ENCODE measurements at regions not wholly inside any gene's neighbourhood (a gene's known extent, or its start where the extent isn't known, plus 50 kb on each side); places are given as distances from the start of the nearest gene placed in this dataset.
A peak's percentile ranks its signal among the peaks of the same experiment; 100 is the strongest.

- H4K20me1 ChIP-seq (replicated peaks; ENCODE audit: insufficient read depth), result no peaks in the 10 kb centered on the region
- no peaks in the 10 kb centered on the region for H3F3A ChIP-seq (replicated peaks; ENCODE audit: low read depth)
- no peaks in the 10 kb centered on the region for H3K4me1 ChIP-seq (ENCODE audit: insufficient read depth)
- H3K27ac Mint-ChIP-seq, result no peak overlapping the region
- no peak overlapping the region for H3K4me3 Mint-ChIP-seq
- H3K9me3 Mint-ChIP-seq, result peaks cover 8% of the 10 kb centered on the region
- H3K79me2 ChIP-seq (replicated peaks; ENCODE audit: insufficient read depth), result no peaks in the 10 kb centered on the region
- no peaks in the 10 kb centered on the region for H3K36me3 ChIP-seq (ENCODE audit: insufficient read depth)
- no peaks in the 10 kb centered on the region for H3K27me3 ChIP-seq (ENCODE audit: insufficient read depth)
- no peak overlapping the region for H3K4me2 ChIP-seq
- TF ChIP-seq POLR2AphosphoS5 (IDR thresholded peaks at IDR 0.05; ENCODE audit: low read depth) (no peak), EZH2 (IDR thresholded peaks at IDR 0.05; ENCODE audit: low read depth, unreplicated experiment) (no peak), CREB1 (CRISPR knock-in tag; IDR thresholded peaks at IDR 0.05; ENCODE audit: low read depth) (no peak), NANOG (IDR thresholded peaks at IDR 0.05; ENCODE audit: borderline replicate concordance) (no peak), ZNF331 (CRISPR knock-in tag; IDR thresholded peaks at IDR 0.05; ENCODE audit: low read depth) (no peak), EZH2phosphoT487 (IDR thresholded peaks at IDR 0.05; ENCODE audit: unreplicated experiment) (no peak), STAT1 (IDR thresholded peaks at IDR 0.05; ENCODE audit: unreplicated experiment) (no peak), ZNF462 (CRISPR knock-in tag; IDR thresholded peaks at IDR 0.05) (no peak), ZNF114 (CRISPR knock-in tag; IDR thresholded peaks at IDR 0.05) (no peak), JUNB (IDR thresholded peaks at IDR 0.05; ENCODE audit: unreplicated experiment) (no peak)
- TF ChIP-seq, protein P1, sequence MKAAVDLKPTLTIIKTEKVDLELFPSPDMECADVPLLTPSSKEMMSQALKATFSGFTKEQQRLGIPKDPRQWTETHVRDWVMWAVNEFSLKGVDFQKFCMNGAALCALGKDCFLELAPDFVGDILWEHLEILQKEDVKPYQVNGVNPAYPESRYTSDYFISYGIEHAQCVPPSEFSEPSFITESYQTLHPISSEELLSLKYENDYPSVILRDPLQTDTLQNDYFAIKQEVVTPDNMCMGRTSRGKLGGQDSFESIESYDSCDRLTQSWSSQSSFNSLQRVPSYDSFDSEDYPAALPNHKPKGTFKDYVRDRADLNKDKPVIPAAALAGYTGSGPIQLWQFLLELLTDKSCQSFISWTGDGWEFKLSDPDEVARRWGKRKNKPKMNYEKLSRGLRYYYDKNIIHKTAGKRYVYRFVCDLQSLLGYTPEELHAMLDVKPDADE (IDR thresholded peaks at IDR 0.05), result no peak
- TF ChIP-seq, protein P2, sequence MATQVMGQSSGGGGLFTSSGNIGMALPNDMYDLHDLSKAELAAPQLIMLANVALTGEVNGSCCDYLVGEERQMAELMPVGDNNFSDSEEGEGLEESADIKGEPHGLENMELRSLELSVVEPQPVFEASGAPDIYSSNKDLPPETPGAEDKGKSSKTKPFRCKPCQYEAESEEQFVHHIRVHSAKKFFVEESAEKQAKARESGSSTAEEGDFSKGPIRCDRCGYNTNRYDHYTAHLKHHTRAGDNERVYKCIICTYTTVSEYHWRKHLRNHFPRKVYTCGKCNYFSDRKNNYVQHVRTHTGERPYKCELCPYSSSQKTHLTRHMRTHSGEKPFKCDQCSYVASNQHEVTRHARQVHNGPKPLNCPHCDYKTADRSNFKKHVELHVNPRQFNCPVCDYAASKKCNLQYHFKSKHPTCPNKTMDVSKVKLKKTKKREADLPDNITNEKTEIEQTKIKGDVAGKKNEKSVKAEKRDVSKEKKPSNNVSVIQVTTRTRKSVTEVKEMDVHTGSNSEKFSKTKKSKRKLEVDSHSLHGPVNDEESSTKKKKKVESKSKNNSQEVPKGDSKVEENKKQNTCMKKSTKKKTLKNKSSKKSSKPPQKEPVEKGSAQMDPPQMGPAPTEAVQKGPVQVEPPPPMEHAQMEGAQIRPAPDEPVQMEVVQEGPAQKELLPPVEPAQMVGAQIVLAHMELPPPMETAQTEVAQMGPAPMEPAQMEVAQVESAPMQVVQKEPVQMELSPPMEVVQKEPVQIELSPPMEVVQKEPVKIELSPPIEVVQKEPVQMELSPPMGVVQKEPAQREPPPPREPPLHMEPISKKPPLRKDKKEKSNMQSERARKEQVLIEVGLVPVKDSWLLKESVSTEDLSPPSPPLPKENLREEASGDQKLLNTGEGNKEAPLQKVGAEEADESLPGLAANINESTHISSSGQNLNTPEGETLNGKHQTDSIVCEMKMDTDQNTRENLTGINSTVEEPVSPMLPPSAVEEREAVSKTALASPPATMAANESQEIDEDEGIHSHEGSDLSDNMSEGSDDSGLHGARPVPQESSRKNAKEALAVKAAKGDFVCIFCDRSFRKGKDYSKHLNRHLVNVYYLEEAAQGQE (IDR thresholded peaks at IDR 0.05; ENCODE audit: unreplicated experiment), result no peak
- TF ChIP-seq, protein P3, sequence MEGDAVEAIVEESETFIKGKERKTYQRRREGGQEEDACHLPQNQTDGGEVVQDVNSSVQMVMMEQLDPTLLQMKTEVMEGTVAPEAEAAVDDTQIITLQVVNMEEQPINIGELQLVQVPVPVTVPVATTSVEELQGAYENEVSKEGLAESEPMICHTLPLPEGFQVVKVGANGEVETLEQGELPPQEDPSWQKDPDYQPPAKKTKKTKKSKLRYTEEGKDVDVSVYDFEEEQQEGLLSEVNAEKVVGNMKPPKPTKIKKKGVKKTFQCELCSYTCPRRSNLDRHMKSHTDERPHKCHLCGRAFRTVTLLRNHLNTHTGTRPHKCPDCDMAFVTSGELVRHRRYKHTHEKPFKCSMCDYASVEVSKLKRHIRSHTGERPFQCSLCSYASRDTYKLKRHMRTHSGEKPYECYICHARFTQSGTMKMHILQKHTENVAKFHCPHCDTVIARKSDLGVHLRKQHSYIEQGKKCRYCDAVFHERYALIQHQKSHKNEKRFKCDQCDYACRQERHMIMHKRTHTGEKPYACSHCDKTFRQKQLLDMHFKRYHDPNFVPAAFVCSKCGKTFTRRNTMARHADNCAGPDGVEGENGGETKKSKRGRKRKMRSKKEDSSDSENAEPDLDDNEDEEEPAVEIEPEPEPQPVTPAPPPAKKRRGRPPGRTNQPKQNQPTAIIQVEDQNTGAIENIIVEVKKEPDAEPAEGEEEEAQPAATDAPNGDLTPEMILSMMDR (conservative IDR thresholded peaks at IDR 0.05; ENCODE audit: low read depth in 2 of 2), result no peak
- no peak for DNase-seq (ENCODE audit: low spot score)
- no peaks in the 10 kb centered on the region for H3K9me2 ChIP-seq (ENCODE audit: insufficient read depth)
- peaks cover 3% of the 10 kb centered on the region; the same call in 1 of the 3 replicates for H3K36me3 Mint-ChIP-seq (ENCODE audit: low read depth)
- ATAC-seq, result no peak
- 0 out of 3 replicates have a peak, but pooled peaks cover 3% of the 10 kb centered on the region for H3K4me1 Mint-ChIP-seq
- H2AFZ ChIP-seq, result peak overlapping the region; percentile 69
- no peak overlapping the region for H3K4me3 ChIP-seq
- H3K27ac ChIP-seq (ENCODE audit: low read depth), result no peak overlapping the region
- H3K27me3 Mint-ChIP-seq (ENCODE audit: insufficient read depth, low read depth, poor library complexity), result peaks cover 2% of the 10 kb centered on the region
Observed at GRCh38 chr5:2110934-2111462, 228.3 kb upstream of the IRX4 start.

All from GM23338 (cell line).